ENCODE measurements at regions not wholly inside any gene's neighbourhood (a gene's known extent, or its start where the extent isn't known, plus 50 kb on each side); places are given as distances from the start of the nearest gene placed in this dataset.
A peak's percentile ranks its signal among the peaks of the same experiment; 100 is the strongest.

GRCh38 chr2:53021828-53022227, 745.8 kb upstream of the CHAC2 start:
- WGBS (ENCODE audit: missing lambda C conversion rate): 32% methylated on average over 2 of the region's 2 CpGs
- H3K9me3 ChIP-seq: no peaks in the 10 kb centered on the region
- ATAC-seq: no peak
- POLR2A ChIA-PET: no interaction called here
- DNase-seq (ENCODE audit: low read depth in 1 of 2, low spot score in 1 of 2): no peak
- no peak overlapping the region for H3K27ac ChIP-seq
- no peak for FAIRE-seq
- no peak overlapping the region for H3K4me2 ChIP-seq
- no peak overlapping the region for H3K4me3 ChIP-seq
- TF ChIP-seq HMGXB4 (CRISPR knock-in tag; IDR thresholded peaks at IDR 0.05; ENCODE audit: borderline replicate concordance) (no peak), HEYL (CRISPR knock-in tag; IDR thresholded peaks at IDR 0.05) (no peak)
- CTCF ChIA-PET: no interaction called here
- H3K4me1 ChIP-seq: no peaks in the 10 kb centered on the region

GRCh38 chr2:53021292-53021691, 746.3 kb upstream of the CHAC2 start:
- Histone ChIP-seq H3K4me3 (no peak overlapping the region), H3K27ac (no peak overlapping the region), H3K4me2 (no peak overlapping the region), H3K9me3 (no peaks in the 10 kb centered on the region), H3K4me1 (no peaks in the 10 kb centered on the region)
- no peak for TF ChIP-seq JUN (IDR thresholded peaks at IDR 0.05)
- peak; percentile 83 for TF ChIP-seq MAFK (IDR thresholded peaks at IDR 0.05; ENCODE audit: partially characterized antibody)
- no peak for TF ChIP-seq EHF (CRISPR knock-in tag; IDR thresholded peaks at IDR 0.05)
- POLR2A ChIA-PET: no interaction called here
- no peak for DNase-seq (ENCODE audit: low read depth in 1 of 2, low spot score in 1 of 2)
- no peak; a peak in 1 of 6 replicates for ATAC-seq
- CTCF ChIA-PET: no interaction called here
- WGBS (ENCODE audit: missing lambda C conversion rate): 41% methylated on average over 3 of the region's 3 CpGs
- FAIRE-seq: no peak

- H3K27ac ChIP-seq: no peak overlapping the region
- 11% methylated on average over 2 of the region's 2 CpGs for WGBS (ENCODE audit: missing lambda C conversion rate)
- H3K4me1 ChIP-seq: no peaks in the 10 kb centered on the region
- FAIRE-seq: no peak
- H3K4me3 ChIP-seq: no peak overlapping the region
- ChIA-PET POLR2A (no interaction called here), CTCF (no interaction called here)
- ATAC-seq: peak in 1 of 2 experiments; percentile 53; a peak in 2 of 6 replicates
- 0 out of 3 replicates have a peak, but pooled peaks have one; percentile 22 for TF ChIP-seq SMC3 (IDR thresholded peaks at IDR 0.05)
- peak; percentile 72 for TF ChIP-seq MAFK (IDR thresholded peaks at IDR 0.05; ENCODE audit: partially characterized antibody)
- TF ChIP-seq NFE2L2 (conservative IDR thresholded peaks at IDR 0.05; ENCODE audit: low read length): no peak
- peak; percentile 27 to 46; a peak in 2 of 5 replicates for TF ChIP-seq RAD21 (conservative IDR thresholded peaks at IDR 0.05 in 1 of 2, IDR thresholded peaks at IDR 0.05 in 1 of 2)
- no peak for TF ChIP-seq HEYL (CRISPR knock-in tag; IDR thresholded peaks at IDR 0.05)
- no peak for TF ChIP-seq ZC3H11A (IDR thresholded peaks at IDR 0.05)
- no peak for TF ChIP-seq CHD4 (IDR thresholded peaks at IDR 0.05; ENCODE audit: borderline replicate concordance)
- no peak for TF ChIP-seq NR3C1 (IDR thresholded peaks at IDR 0.05)
- TF ChIP-seq ESRRA (IDR thresholded peaks at IDR 0.05; ENCODE audit: borderline replicate concordance, low read length): no peak
- peak; percentile 20; the same call in 1 of the 3 replicates for TF ChIP-seq CTCF (IDR thresholded peaks at IDR 0.05)
- TF ChIP-seq HDAC2 (IDR thresholded peaks at IDR 0.05): no peak
- no peaks in the 10 kb centered on the region for H3K9me3 ChIP-seq
- DNase-seq (ENCODE audit: low read depth in 1 of 2, low spot score in 1 of 2): peak; percentile 6 to 14
- no peak overlapping the region for H3K4me2 ChIP-seq
Measured at GRCh38 chr2:53018825-53019425, 748.7 kb upstream of the CHAC2 start.

GRCh38 chr2:53006980-53007379, 760.6 kb upstream of the CHAC2 start:
- CTCF ChIA-PET: no interaction called here
- no peaks in the 10 kb centered on the region for H3K4me1 ChIP-seq
- H3K9me3 ChIP-seq: no peaks in the 10 kb centered on the region
- POLR2A ChIA-PET: no interaction called here
- H3K27ac ChIP-seq: no peak overlapping the region
- H3K4me3 ChIP-seq: no peak overlapping the region
- whole genome bisulfite sequencing (ENCODE audit: missing lambda C conversion rate): 3% methylated on average over 2 of the region's 2 CpGs
- DNase-seq (ENCODE audit: low read depth in 1 of 2, low spot score in 1 of 2) (no peak), FAIRE-seq (no peak), ATAC-seq (no peak)
- TF ChIP-seq RNF2 (IDR thresholded peaks at IDR 0.05; ENCODE audit: borderline replicate concordance, low read depth) (no peak), FOSL2 (IDR thresholded peaks at IDR 0.05) (no peak), FOSL2 (CRISPR knock-in tag; IDR thresholded peaks at IDR 0.05) (0 out of 2 replicates have a peak, but pooled peaks have one; percentile 25)
- H3K4me2 ChIP-seq: no peak overlapping the region

Measured in A549 (cell line).